ENCODE measurements at regions not wholly inside any gene's neighbourhood (a gene's known extent, or its start where the extent isn't known, plus 50 kb on each side); places are given as distances from the start of the nearest gene placed in this dataset.

- no peak for DNase-seq (ENCODE audit: low spot score)
Observed at GRCh38 chrX:88416965-88417364, 330.1 kb upstream of the CPXCR1 start.

- DNase-seq (ENCODE audit: low spot score), result no peak
Observed at GRCh38 chrX:88424071-88424470, 323.0 kb upstream of the CPXCR1 start.

- DNase-seq (ENCODE audit: low spot score), result no peak
Observed at GRCh38 chrX:88424541-88424940, 322.5 kb upstream of the CPXCR1 start.

GRCh38 chrX:88425739-88426138, 321.3 kb upstream of the CPXCR1 start:
- DNase-seq (ENCODE audit: low spot score), result peak; percentile 0

GRCh38 chrX:88437563-88437962, 309.5 kb upstream of the CPXCR1 start:
- no peak for DNase-seq (ENCODE audit: low spot score)

- DNase-seq (ENCODE audit: low spot score), result no peak
Observed at GRCh38 chrX:88438209-88438608, 308.8 kb upstream of the CPXCR1 start.

- DNase-seq (ENCODE audit: low spot score), result no peak
Observed at GRCh38 chrX:88439935-88440334, 307.1 kb upstream of the CPXCR1 start.

All from NAMALWA (cell line).